GM13977 (cell line): ENCODE measurements at regions not wholly inside any gene's neighbourhood (a gene's known extent, or its start where the extent isn't known, plus 50 kb on each side); places are given as distances from the start of the nearest gene placed in this dataset.

Source experiments
- DNase-seq: peaks from one replicate; pipeline ENCODE4 v3.0.0; 2012; ENCODE audit warnings: low spot score
- in situ Hi-C: fragments of 300-500 bp; cut with MboI; formaldehyde crosslinking; loops from one replicate; pipeline ENCODE4 v1.12.0; 2022; ENCODE audit warnings: low sequenced_read_pairs, low pct_unique_long_range_greater_than_20kb, mixed read lengths, inconsistent platforms; ENCODE audit not compliant: unreplicated experiment
- TF ChIP-seq, protein P1 (sequence below): IDR thresholded peaks from 2 replicates; pipeline ENCODE4 v1.5.1; 2012; ENCODE audit warnings: mild to moderate bottlenecking, control low read depth; ENCODE audit not compliant: insufficient read depth; ENCODE audit errors: extremely low read depth, missing control alignments

DNA sequence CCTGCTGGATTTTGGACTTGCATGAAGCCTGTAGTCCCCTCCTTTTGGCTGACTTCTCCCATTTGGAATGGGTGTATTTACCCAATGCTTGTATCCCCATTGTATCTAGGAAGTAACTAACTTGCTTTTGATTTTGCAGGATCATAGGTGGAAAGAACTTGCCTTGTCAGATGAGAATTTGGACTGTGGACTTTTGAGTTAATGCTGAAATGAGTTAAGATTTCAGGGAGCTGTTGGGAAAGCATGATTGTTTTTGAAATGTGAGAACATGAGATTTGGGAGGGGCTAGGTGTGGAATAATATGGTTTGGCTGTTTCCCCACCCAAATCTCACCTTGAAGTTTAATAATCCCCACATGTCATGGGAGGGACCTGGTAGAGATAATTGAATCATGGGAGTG, 189.6 kb upstream of the CDKN2B start:
- TF ChIP-seq, protein P1, sequence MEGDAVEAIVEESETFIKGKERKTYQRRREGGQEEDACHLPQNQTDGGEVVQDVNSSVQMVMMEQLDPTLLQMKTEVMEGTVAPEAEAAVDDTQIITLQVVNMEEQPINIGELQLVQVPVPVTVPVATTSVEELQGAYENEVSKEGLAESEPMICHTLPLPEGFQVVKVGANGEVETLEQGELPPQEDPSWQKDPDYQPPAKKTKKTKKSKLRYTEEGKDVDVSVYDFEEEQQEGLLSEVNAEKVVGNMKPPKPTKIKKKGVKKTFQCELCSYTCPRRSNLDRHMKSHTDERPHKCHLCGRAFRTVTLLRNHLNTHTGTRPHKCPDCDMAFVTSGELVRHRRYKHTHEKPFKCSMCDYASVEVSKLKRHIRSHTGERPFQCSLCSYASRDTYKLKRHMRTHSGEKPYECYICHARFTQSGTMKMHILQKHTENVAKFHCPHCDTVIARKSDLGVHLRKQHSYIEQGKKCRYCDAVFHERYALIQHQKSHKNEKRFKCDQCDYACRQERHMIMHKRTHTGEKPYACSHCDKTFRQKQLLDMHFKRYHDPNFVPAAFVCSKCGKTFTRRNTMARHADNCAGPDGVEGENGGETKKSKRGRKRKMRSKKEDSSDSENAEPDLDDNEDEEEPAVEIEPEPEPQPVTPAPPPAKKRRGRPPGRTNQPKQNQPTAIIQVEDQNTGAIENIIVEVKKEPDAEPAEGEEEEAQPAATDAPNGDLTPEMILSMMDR: no peak
- in situ Hi-C loops: no loop called here
- DNase-seq: no peak

DNA sequence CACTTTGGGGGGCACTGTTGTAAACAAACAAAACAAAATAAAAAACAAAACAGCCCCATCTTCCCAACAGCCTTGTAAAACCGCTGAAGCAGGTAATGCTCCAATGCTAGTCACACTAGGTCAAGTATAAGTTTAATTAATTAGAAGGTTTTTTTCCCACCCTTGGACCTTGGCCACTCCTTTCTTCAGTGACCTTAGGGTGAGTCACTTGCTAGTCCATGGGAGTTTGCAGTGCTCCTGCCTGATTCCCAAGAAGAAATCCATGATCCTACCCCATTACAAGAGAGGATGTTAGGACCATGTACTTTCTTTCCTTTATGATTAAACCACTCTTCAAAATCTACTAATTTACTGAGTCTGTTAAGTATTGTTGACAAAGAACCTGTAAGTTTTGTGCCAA, 192.2 kb upstream of the CDKN2B start:
- no peak for DNase-seq
- TF ChIP-seq, protein P1: no peak
- in situ Hi-C loops: no loop called here

DNA sequence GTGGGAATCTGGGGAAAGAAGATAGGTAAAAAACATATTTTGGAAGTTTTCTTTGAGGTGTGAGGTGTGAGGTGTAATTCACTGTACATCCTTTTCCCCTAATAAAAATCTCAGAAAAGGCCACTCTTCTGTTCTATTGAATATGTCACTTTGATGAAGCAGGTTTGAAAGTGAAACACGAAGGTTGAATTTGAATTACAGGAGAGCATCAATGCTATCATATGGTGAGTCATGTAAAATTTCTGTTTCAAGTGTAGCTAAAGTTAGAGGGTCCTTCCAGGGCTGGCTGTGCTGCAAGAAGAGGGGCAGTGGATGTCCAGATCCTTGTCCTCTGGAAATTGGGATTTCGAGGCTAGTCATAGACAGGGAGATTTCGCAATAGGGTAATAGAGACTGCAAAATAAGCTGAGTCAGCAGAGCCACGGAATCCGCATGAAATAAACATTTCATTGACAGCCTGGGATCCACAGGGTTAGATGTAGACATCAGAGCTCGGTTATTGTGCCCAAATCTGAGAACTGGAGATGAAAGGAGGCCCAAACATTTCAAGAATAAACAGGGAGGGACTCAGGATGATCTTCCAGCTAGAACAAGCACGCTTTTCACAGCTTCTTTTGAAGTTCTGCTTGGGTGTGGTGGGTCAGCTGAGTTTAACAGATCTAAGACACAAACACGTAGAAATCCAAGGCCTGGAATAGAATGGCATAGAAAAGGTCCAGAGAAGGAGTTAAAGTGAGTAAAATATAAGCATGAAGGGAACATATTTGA, 194.4 kb upstream of the CDKN2B start:
- DNase-seq: no peak
- in situ Hi-C loops: no loop called here
- TF ChIP-seq, protein P1: no peak

DNA sequence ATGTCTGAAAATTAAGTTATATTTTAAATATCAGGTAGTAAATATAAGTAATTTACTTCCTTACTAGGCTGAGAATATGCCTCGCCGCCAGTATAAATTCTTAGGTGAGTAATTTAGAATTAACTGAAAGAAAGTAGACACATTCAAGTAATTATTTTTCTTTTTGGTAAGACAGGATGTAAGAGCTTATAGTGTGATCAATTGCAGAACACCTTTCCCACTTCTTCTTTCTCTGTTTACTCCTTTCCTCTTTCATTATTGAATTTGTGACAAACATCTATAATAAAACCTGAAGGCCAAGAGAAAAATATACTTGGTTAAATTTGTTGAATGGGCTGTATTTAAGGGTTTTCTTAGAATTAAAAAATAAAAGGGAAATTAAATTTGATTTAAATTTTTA, 195.1 kb upstream of the CDKN2B start:
- in situ Hi-C loops: no loop called here
- no peak for DNase-seq
- TF ChIP-seq, protein P1: no peak

DNA sequence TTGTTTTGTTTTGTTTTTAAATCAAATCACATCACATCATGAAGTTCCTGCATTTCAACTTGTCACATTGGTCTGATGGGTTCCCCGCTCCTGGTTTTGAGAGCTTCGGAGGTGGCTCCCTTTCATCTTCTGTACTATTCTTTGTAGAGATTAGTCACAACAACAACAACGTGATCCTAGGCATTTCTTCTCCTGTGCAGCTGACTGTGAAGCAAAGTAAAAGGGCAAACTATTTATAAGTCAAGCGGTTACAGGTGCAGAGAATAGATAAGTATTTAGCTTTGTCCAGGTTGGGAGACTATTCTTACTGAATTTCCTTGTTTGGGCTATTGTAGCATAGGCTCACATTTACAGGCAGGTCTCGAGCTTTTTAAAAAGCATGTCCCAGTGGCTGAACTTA, 197.7 kb upstream of the CDKN2B start:
- in situ Hi-C loops: no loop called here
- TF ChIP-seq, protein P1: no peak
- DNase-seq: no peak

DNA sequence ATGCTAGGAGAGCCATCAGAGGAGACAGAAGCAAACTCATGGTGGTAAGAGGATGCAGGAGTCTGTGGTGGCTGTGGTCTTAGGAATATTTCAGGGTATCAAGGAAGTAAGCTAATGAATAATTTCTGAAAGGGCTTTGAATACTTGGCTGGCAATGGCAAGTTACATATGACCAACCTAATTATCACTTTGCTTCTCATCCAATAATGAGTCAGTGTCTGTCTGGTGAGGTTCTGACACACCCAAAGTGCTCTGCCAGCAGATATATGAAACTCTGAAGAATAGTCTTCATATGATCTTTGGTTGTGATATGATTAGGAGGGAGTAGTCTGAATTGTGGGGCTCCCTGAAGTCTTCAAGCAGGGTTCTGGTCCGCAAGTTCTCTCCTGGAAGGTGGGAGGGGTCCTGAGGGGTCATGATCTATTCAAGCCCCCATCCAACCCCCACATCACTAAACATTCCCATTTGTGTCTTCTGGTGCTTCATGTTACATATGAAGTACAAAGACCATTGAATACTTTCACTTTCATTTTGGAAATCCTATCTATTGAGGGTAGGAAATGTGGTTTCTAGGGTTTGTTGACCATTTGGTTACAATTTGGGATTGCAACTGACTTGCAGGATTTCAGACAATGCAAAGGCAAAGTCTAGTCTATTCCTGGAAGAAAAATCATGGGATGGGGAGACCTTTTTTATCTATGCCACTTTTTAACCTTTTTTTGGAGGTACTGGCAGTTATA, 199.9 kb upstream of the CDKN2B start:
- no peak for DNase-seq
- in situ Hi-C loops: no loop called here
- TF ChIP-seq, protein P1: no peak
